GM12878 (cell line): ENCODE measurements at regions not wholly inside any gene's neighbourhood (a gene's known extent, or its start where the extent isn't known, plus 50 kb on each side); places are given as distances from the start of the nearest gene placed in this dataset.

Source experiments
- ATAC-seq: fragments of 200-7000 bp; cut with Tn5 transposase; 3 replicates; pipeline ENCODE4 v1.9.1; 2020; ENCODE audit warnings: mild to moderate bottlenecking, moderate library complexity
- BruUV-seq: library from RNA; stranded (reverse); fragments of 400-500 nt; replicated peaks from 2 replicates; lab custom pipeline; 2021; lab: Mats Ljungman, UMichigan
- CTCF ChIA-PET: fragments of 300-600 bp; sonication (Branson Sonifier 250); formaldehyde crosslinking; extraction: SDS; loops from one replicate; lab custom pipeline; 2021; ENCODE audit warnings: inconsistent platforms; lab: Yijun Ruan, JAX
- POLR2A ChIA-PET: fragments of 350-600 bp; formaldehyde crosslinking; extraction: SDS; loops from one replicate; lab custom pipeline; 2021; ENCODE audit warnings: inconsistent platforms; lab: Charles Lee
- RAD21 ChIA-PET: fragments of 300-600 bp; sonication (Branson Sonifier 250); formaldehyde crosslinking; loops from one replicate; lab custom pipeline; 2023; ENCODE audit warnings: antibody characterized with exemption; ENCODE audit not compliant: unreplicated experiment; lab: Charles Lee
- SMC1A ChIA-PET: fragments of 300-600 bp; sonication (Branson Sonifier 250); formaldehyde crosslinking; loops from one replicate; lab custom pipeline; 2023; ENCODE audit not compliant: unreplicated experiment, uncharacterized antibody; lab: Charles Lee
- DNase-seq: peaks from one replicate; pipeline ENCODE4 v3.0.0-alpha.2; 2011; ENCODE audit warnings: low read depth, low spot score
- FAIRE-seq: peaks from 3 replicates; lab custom pipeline; 2011; peaks lifted over from hg19 to GRCh38; lab: Jason Lieb, UNC
- H2AFZ ChIP-seq: 2 replicates; pipeline ENCODE4 v1.6.0; 2011; ENCODE audit warnings: low read depth, low read length, control low read depth; ENCODE audit not compliant: control insufficient read depth
- H3K27ac ChIP-seq: 2 replicates; pipeline ENCODE4 v1.5.1; 2011; ENCODE audit warnings: control low read depth; ENCODE audit not compliant: control insufficient read depth, insufficient read depth
- H3K27me3 ChIP-seq, 2 experiments: replicated peaks in 1 of 2; 2 replicates each; pipeline versions ENCODE4 v1.6.0 to v1.6.1; 2011; ENCODE audit warnings: low read length in 1 of 2; ENCODE audit not compliant: control insufficient read depth in 2 of 2, insufficient read depth in 2 of 2
- H3K36me3 ChIP-seq, 2 experiments: 2 replicates each; pipeline ENCODE4 v1.5.1; 2011; ENCODE audit warnings: low read length in 1 of 2; ENCODE audit not compliant: control insufficient read depth in 2 of 2, insufficient read depth in 2 of 2
- H3K4me1 ChIP-seq: 2 replicates; pipeline ENCODE4 v1.6.1; 2011; ENCODE audit warnings: mild to moderate bottlenecking, low read length, moderate library complexity, mixed read lengths; ENCODE audit not compliant: control insufficient read depth, insufficient read depth
- H3K4me2 ChIP-seq: 2 replicates; pipeline ENCODE4 v1.6.0; 2011; ENCODE audit warnings: control low read depth; ENCODE audit not compliant: control insufficient read depth, insufficient read depth
- H3K4me3 ChIP-seq: fragments of 200-600 bp; sonication (generic); 2 replicates; pipeline ENCODE4 v1.5.1; 2016
- H3K79me2 ChIP-seq: 2 replicates; pipeline ENCODE4 v1.6.0; 2011; ENCODE audit warnings: low read length; ENCODE audit not compliant: control insufficient read depth, insufficient read depth
- H3K9ac ChIP-seq: 2 replicates; pipeline ENCODE4 v1.8.0; 2011; ENCODE audit warnings: low read length, control low read depth, mixed read lengths; ENCODE audit not compliant: control insufficient read depth, insufficient read depth
- H3K9me3 ChIP-seq: replicated peaks from 3 replicates; pipeline ENCODE4 v1.5.1; 2011; ENCODE audit warnings: mild to moderate bottlenecking, low read length; ENCODE audit not compliant: control insufficient read depth, insufficient read depth
- H4K20me1 ChIP-seq: 2 replicates; pipeline ENCODE4 v1.6.0; 2011; ENCODE audit not compliant: control insufficient read depth, insufficient read depth
- BHLHE40 ChIP-seq, 2 experiments: fragments of 450-650 bp in 1 of 2; IDR thresholded peaks; 2 replicates each; pipeline ENCODE4 v1.6.1; 2011 to 2017; ENCODE audit warnings: low read depth in 2 of 2, borderline replicate concordance in 1 of 2, improper control_type of control experiment in 1 of 2, low read length in 1 of 2, mild to moderate bottlenecking in 1 of 2
- EZH2 ChIP-seq: IDR thresholded peaks from 2 replicates; pipeline ENCODE4 v1.6.1; 2012; ENCODE audit warnings: low read depth, mild to moderate bottlenecking, control low read depth, inconsistent platforms, low read length, borderline replicate concordance; ENCODE audit not compliant: control insufficient read depth
- IKZF1 ChIP-seq: fragments of 450-650 bp; conservative IDR thresholded peaks from 2 replicates; pipeline ENCODE4 v1.6.1; 2017; ENCODE audit warnings: antibody characterized with exemption, mild to moderate bottlenecking
- IRF4 ChIP-seq: IDR thresholded peaks from 2 replicates; pipeline ENCODE4 v1.6.1; 2011; ENCODE audit warnings: low read depth, low read length
- JUND ChIP-seq: IDR thresholded peaks from 2 replicates; pipeline ENCODE4 v1.6.1; 2012; ENCODE audit warnings: low read depth, mild to moderate bottlenecking, low read length, improper control_type of control experiment, moderate library complexity
- MLLT1 ChIP-seq: fragments of 450-650 bp; IDR thresholded peaks from 2 replicates; pipeline ENCODE4 v1.6.1; 2016; ENCODE audit warnings: mild to moderate bottlenecking
- NFYA ChIP-seq: IDR thresholded peaks from 2 replicates; pipeline ENCODE4 v1.6.1; 2011; ENCODE audit warnings: low read depth, mild to moderate bottlenecking, low read length, improper control_type of control experiment, borderline replicate concordance
- PML ChIP-seq: IDR thresholded peaks from 2 replicates; pipeline ENCODE4 v1.6.1; 2012; ENCODE audit warnings: low read length, inconsistent platforms
- RAD51 ChIP-seq: fragments of 450-650 bp; IDR thresholded peaks from 2 replicates; pipeline ENCODE4 v1.6.1; 2016; ENCODE audit warnings: moderate library complexity, mild to moderate bottlenecking, inconsistent platforms
- RB1 ChIP-seq: fragments of 450-650 bp; formaldehyde crosslinking; IDR thresholded peaks from 2 replicates; pipeline ENCODE4 v1.6.1; 2017; ENCODE audit warnings: mild to moderate bottlenecking, borderline replicate concordance
- RELA ChIP-seq: fragments of 450-650 bp; IDR thresholded peaks from 2 replicates; pipeline ENCODE4 v1.8.0; 2014; ENCODE audit warnings: borderline replicate concordance; ENCODE audit not compliant: partially characterized antibody
- RFX5 ChIP-seq: IDR thresholded peaks from 2 replicates; pipeline ENCODE4 v1.6.1; 2011; ENCODE audit warnings: low read depth, low read length, improper control_type of control experiment
- SP1 ChIP-seq: IDR thresholded peaks from one replicate; pipeline ENCODE4 v1.6.1; 2011; ENCODE audit warnings: low read depth, low read length
- YBX1 ChIP-seq: fragments of 450-650 bp; IDR thresholded peaks from 2 replicates; pipeline ENCODE4 v1.6.1; 2016; ENCODE audit warnings: antibody characterized with exemption
- ZBTB40 ChIP-seq: fragments of 450-650 bp; IDR thresholded peaks from 2 replicates; pipeline ENCODE4 v1.6.1; 2016; ENCODE audit warnings: mild to moderate bottlenecking, moderate library complexity, borderline replicate concordance
- ZNF217 ChIP-seq: fragments of 450-650 bp; IDR thresholded peaks from 2 replicates; pipeline ENCODE4 v1.6.1; 2017; ENCODE audit warnings: antibody characterized with exemption, mild to moderate bottlenecking
- ZNF592 ChIP-seq: fragments of 450-650 bp; IDR thresholded peaks from 2 replicates; pipeline ENCODE4 v1.6.1; 2017; ENCODE audit warnings: mild to moderate bottlenecking, moderate library complexity
- WGBS: methylation state at CpG from one replicate; pipeline ENCODE4 v1.1.6; 2016; ENCODE audit warnings: low lambda C conversion rate; ENCODE audit not compliant: insufficient replicate concordance, insufficient coverage; ENCODE audit errors: missing lambda C conversion rate; 5-methylcytosine and 5-hydroxymethylcytosine counted together
- in situ Hi-C: fragments of 300-500 bp; cut with MboI; formaldehyde crosslinking; loops from 9 replicates; pipeline ENCODE4 v1.14.3; 2018; ENCODE audit warnings: mixed read lengths
- intact Hi-C: fragments of 100-400 bp; cut with micrococcal nuclease; formaldehyde crosslinking; loops from one replicate; pipeline ENCODE4 v1.14.2; 2022; ENCODE audit not compliant: unreplicated experiment

GRCh38 chr4:12296366-12296765, 867.7 kb upstream of the HS3ST1 start:
- in situ Hi-C loops = no loop called here
- ChIA-PET CTCF (interaction anchor here (0.7 kb wide), 1 partner anchor 188 kb away, joined by 4 read pairs; no protein-coding TSS in a partner anchor), RAD21 (no interaction called here)
- TF ChIP-seq ZBTB40 (no peak), EZH2 (no peak), SP1 (no peak), NFYA (no peak), RB1 (no peak), PML (no peak), RAD51 (no peak), ZNF217 (no peak), YBX1 (no peak), BHLHE40 (IDR thresholded peaks at IDR 0.05; ENCODE audit: borderline replicate concordance in 1 of 2, low read depth in 2 of 2, low read length in 1 of 2) (no peak), RELA (no peak), IRF4 (no peak), MLLT1 (no peak), ZNF592 (no peak), IKZF1 (no peak), JUND (no peak), RFX5 (no peak)

More at GRCh38 chr4:12296366-12296765, 867.7 kb upstream of the HS3ST1 start:
- Histone ChIP-seq H4K20me1 (no peaks in the 10 kb centered on the region), H3K4me3 (no peak overlapping the region), H3K27ac (no peak overlapping the region), H3K79me2 (no peaks in the 10 kb centered on the region), H3K9me3 (no peaks in the 10 kb centered on the region), H3K4me1 (no peaks in the 10 kb centered on the region), H2AFZ (no peak overlapping the region), H3K36me3 (no peaks in the 10 kb centered on the region), H3K4me2 (no peak overlapping the region), H3K27me3 (no peaks in the 10 kb centered on the region), H3K9ac (no peak overlapping the region)
- DNase-seq = no peak
- no peak for FAIRE-seq
- BruUV-seq = no TSS peak
- ATAC-seq = no peak
- SMC1A ChIA-PET = no interaction called here
- intact Hi-C loops = no loop called here
- WGBS = 0% methylated on average over 1 of the region's 1 CpG
- POLR2A ChIA-PET = no interaction called here
